Suppressor macrophage treated with lipopolysaccharide for 1 hour (primary cell): ENCODE measurements at regions not wholly inside any gene's neighbourhood (a gene's known extent, or its start where the extent isn't known, plus 50 kb on each side); places are given as distances from the start of the nearest gene placed in this dataset.
"Not testable (repeated sequence)": the region's sequence is repeated elsewhere in the genome, so short reads cannot be mapped to it uniquely, and the experiment has no call there.

ENCODE experiments used
- DNase-seq, 3 donors: peaks; one replicate each; pipeline ENCODE4 v3.0.0-alpha.2; 2020 to 2022

GRCh38 chr11:16605894-16606783, 132.3 kb upstream of the C11orf58 start:
- DNase-seq: peak; percentile 89 to 92 (median 91)

DNA sequence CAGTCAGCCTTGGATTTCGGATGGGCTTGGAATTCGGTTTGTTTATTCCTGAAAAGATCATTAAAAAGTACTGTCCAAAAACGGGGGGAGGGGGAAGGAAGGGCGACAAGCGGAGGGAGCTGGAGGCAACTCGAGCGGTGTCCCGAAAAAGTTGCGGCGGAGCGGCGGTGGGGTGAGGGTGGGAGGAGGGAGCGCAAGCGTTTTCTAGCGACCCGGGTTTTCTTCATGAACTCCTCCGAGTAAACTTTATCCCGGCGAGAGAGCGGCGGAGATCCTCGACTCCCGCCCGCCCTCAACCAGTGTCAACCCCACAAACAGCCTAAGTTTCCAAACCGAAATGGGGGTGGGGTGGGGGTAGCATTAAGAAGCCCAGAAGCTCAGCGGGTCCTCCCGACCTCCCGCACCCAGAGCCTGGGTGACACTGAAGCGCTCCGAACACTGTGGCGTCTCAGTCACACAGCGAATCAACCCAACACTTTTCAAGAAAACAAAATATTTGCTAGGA, 133.0 kb upstream of the C11orf58 start:
- DNase-seq: no peak

DNA sequence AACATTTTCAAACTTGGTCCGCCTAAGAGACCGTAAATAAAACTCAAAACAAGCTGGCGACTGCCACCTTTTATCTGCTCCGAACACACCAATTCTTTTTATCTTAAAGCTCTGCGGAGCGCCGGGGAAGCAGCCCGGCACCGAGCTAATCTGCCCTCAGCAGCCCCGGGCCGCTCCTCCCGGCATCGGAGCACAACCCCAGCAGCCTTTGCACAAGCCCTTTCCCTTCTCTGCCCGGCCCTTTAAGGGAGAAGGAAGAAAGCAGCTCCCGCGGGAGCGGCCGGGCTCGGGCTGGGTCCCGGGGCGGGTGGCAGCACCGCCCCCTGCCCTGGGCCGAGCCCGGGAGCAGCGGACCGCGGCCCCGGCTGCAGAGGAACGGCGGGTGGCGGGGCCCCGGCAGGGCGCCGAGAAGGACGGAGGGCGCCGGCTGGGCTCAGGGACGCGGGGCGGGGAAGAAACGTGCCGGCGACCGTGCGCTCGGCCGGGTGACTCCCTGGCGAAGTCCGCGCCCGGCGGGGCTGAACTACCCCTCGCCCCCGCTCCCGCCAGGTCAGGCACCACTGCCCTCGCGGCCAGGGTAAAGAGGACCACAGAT, 133.6 kb upstream of the C11orf58 start:
- DNase-seq: peak; percentile 34 to 64 (median 44)

DNA sequence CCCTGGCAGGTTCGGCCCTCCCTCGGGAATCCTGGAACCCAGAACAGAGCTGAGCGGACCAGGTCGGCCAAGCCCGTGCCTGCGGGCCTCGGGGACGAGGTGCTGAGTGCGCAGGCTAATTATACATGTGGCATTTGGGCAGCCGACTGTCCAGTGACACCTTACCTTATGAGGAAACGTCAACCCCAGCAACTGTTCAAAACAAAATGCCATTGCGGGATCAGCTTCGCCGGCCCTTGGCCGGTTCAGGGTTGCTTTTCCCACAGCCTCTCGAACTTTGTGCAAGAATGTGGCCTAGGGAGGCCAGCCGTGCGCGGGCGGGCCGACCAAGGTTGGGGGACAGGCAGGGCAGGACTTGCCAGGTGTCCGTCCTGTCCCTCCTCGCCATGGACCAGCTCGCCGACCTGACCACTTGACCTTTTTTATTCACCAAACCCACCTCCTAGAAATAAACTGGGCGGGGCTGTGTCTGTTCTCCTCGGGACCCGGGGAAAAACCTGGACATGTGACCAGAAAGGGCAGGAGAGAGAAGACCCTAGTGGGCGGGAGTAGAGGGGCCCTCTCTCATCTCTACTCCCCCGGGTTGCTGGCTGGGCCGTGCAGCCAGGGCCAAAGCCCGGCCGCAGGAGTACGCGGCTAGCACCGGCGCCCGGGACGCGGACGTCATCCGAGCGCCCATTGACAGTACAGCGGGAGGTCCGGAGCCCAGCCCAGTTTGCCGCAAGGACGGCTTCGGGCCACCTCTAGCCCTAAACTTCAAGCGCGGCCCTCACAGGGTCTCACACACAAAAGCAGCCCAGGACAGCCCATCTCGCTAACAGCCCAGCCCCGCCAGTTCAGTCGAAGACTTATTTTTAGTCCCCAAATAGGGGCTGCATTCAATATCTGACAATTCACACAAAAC, 134.3 kb upstream of the C11orf58 start:
- peak in 2 of 3 donors; percentile 15 to 49 for DNase-seq

- DNase-seq: no peak
These were observed 135.2 kb upstream of the C11orf58 start for GRCh38 chr11:16603245-16603644.

DNA sequence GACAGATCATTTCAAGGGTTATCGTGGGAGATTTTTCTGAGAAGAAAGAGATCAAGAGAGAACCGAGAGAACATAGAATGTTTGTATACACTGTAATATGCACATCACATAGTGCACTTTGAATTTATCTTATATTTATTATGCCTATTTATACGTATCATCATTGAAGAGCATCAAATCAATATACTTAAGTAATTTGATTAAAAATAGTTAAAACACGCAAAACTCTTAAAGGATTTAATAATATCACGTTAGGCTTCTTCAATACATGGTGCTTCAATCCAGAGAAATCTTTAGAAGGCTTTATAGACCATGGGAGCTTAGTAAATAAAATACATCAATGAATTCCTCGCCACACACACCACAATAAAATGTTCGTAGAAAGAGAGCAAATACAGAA, 139.5 kb upstream of the C11orf58 start:
- DNase-seq: no peak

DNA sequence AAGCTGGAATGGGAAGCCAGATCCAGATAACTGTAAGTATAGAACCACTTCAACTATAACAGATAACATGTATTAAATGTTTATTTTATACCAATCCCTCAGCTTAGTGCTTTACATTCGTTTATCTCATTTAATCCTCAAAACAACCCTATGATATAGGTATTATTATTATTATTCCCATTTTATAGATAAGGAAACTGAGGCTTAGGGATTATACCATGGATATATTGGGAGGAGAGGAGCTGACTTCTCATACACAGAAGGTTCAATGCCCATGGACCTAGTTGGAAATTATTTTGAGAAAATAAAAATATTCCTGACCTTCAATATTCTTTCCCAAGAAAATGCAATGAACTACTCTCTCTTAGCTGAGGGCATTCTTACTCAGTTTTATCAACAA, 140.4 kb upstream of the C11orf58 start:
- DNase-seq: no peak

DNA sequence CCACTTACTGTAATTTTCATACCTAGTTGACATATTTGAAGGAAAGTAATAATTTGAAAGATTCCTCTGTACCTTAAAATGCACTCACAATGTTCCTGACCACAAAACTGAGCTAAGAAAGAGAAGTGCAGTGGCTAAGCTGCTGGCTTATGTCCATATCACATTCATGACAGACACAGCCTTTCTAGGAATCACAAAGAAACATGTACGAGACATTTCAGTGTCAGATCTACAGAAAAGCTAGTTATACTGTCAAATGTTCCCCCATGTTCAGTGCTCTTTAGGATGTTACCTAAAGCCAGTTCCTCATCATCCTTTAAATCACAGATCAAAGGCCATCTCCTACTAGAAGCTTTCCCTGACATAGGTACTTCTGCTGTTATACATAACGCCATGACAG, 142.2 kb upstream of the C11orf58 start:
- DNase-seq: no peak

DNA sequence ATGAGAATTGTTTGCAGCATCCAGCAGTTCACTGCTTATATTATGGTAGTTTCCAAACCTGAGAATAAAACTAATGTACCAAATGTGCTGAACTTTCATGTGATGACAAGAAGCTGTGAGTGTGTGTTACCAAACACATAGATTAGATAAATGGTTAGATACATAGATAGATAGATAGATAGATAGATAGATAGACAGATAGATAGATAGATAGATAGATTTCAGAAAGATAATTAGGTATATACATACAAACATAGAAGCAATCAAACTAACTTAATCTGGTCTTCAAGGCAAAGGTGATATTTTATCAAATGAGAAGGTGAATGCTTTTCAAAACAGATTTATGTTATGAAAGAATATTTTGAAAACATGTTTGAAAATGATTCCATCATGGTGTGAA, 147.3 kb upstream of the C11orf58 start:
- no peak for DNase-seq

DNA sequence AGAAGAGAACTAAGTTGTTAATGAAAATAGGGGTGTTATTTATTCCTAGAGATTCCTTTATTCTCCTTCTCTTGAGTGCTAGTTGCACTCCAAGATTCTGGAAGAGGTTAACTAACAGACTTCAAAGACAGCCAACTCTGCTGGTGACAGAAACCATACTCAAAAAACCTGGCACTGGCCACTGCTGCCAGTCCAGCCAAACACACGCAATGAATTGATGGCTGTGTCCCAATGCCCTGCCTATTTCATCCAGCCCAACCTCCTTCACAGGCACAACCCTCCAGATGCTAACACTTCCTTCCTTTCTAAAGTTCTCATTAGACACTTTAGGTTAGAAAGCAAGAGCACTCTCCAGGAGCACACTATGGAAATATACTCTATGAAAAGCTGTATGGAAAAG, 150.8 kb upstream of the C11orf58 start:
- DNase-seq: no peak

GRCh38 chr11:16584569-16584968, 153.9 kb upstream of the C11orf58 start:
- no peak for DNase-seq

DNA sequence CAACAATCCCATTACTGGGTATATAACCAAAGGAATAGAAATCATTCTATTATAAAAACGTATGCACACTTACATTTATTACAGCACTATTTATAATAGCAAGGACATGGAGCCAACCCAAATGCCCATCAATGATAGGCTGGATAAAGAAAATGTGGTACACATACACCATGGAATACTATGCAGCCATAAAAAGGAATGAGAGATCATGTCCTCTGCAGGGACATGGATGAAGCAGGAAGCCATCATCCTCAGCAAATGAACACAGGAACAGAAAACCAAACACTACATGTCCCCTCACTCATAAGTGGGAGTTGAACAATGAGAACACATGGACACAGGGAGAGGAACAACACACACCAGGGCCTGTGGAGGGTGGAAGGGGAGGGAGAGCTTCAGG, 157.4 kb upstream of the C11orf58 start:
- DNase-seq: not testable (repeated sequence)

DNA sequence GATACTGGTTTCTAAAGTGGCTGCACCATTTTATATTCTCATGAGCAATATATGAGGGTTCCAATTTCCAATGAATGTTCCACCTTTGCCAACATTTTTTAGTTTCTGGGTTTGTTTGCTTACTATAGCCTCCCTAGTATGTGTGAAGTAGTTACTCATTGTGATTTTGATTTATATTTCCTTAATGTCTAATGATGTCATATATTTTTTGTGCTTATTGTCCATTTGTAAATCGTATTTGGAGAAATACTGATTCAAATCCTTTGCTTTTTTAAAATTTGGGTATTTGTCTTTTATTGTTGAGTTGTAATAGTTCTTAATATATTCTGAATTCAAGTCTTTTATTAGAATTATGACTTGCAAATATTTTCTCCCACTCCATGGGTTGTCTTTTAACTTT, 161.0 kb upstream of the C11orf58 start:
- DNase-seq: no peak

- DNase-seq: not testable (repeated sequence)
These were observed 163.6 kb upstream of the C11orf58 start for GRCh38 chr11:16574889-16575288.

- no peak for DNase-seq
These were observed 165.5 kb upstream of the C11orf58 start for GRCh38 chr11:16572945-16573344.

DNA sequence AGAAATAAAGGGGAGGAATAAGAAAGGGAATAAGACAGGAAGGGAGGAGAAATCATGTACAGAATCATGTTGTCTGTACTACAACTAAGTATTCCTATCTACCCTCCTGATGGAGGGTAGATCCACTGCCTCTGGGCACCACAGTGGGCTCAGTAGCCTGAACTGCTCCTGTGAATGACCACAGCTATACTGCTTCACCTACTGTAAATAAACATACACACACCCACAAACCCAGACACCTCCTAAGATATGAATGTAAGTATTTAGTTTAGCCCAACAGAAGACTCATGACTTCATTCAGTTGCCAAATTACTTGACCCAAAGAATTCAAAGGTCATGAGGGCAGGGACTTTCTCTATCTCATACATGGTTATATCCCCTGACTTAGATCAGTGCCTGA, 177.3 kb upstream of the C11orf58 start:
- no peak for DNase-seq

- no peak for DNase-seq
These were observed 180.0 kb upstream of the C11orf58 start for GRCh38 chr11:16558494-16558893.

GRCh38 chr11:16555956-16556355, 182.5 kb upstream of the C11orf58 start:
- no peak for DNase-seq

DNA sequence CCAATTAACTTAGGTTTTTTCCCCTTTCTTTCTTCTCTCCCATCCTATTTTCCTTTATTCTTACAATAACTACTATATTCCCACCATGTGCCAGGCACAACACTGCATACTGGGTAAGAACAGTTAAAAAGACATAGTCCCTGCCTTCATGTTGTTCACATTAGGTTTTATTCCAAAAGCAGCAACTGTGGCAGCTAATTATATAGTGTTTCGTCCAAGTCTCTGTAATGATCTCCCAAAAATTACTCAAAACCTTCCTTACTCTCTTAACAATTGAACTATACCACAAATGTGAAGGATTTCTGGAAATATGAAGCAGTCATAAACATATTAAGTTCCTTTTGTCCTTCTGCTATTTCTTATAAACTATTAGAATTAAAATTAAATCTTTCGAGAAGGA, 184.1 kb upstream of the C11orf58 start:
- no peak for DNase-seq

DNA sequence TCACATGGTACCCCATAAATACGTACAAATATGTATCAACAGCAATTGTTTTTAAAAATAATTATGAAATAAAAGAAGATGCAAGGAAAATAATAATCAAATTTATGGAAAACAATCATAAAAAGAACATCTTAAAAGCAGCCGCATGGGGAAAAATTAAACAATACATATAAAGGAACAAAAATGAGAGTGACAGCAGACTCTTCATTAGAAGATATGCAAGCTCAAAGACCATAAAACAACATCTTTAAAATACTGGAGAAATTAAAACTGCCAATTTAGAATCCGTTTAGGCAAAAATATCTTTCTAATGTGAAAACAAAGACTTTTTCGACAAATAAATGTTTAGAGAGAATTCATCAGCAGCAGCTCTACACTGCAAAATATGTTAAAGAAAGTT, 190.6 kb upstream of the C11orf58 start:
- no peak for DNase-seq

GRCh38 chr11:16543642-16544041, 187.3 kb upstream of the SOX6 start:
- DNase-seq: no peak

GRCh38 chr11:16542353-16542752, 186.0 kb upstream of the SOX6 start:
- DNase-seq: no peak

DNA sequence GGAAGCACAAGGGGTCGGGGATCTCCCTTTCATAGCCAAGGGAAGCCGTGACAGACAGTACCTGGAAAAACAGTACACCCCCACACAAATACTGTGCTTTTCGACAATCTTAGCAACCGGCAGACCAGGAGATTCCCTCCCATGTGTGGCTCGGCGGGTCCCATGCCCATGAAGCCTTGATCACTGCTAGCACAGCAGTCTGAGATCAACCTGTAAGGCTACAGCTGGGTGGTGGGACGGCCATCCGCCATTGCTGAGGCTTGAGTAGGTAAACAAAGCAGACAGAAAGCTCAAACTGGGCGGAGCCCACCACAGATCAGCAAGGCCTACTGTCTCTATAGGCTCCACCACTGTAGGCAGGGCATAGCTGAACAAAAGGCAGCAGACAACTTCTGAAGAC, 180.2 kb upstream of the SOX6 start:
- no peak for DNase-seq
